Middle frontal gyrus (tissue), 1 donor: ENCODE measurements at regions not wholly inside any gene's neighbourhood (a gene's known extent, or its start where the extent isn't known, plus 50 kb on each side); places are given as distances from the start of the nearest gene placed in this dataset.
A peak's percentile ranks its signal among the peaks of the same experiment; 100 is the strongest.

Source experiments
- DNase-seq: peaks from one replicate; pipeline ENCODE4 v3.0.0-alpha.2; 2015; ENCODE audit warnings: low spot score; ENCODE audit errors: extremely low spot score

- DNase-seq, result no peak
Measured at GRCh38 chr6:14187406-14187805, 69.8 kb downstream of the CD83 start.

GRCh38 chr6:14189074-14189473, 71.5 kb downstream of the CD83 start:
- DNase-seq, result no peak

- DNase-seq, result no peak
Measured at GRCh38 chr6:14190191-14190928, 72.8 kb downstream of the CD83 start.

GRCh38 chr6:14190929-14191224, 73.3 kb downstream of the CD83 start:
- no peak for DNase-seq

GRCh38 chr6:14191761-14192160, 74.2 kb downstream of the CD83 start:
- no peak for DNase-seq

GRCh38 chr6:14192216-14192788, 74.7 kb downstream of the CD83 start:
- DNase-seq, result no peak

- DNase-seq, result no peak
Measured at GRCh38 chr6:14193524-14193923, 76.0 kb downstream of the CD83 start.

GRCh38 chr6:14194483-14194882, 76.9 kb downstream of the CD83 start:
- DNase-seq, result no peak

- no peak for DNase-seq
Measured at GRCh38 chr6:14194976-14195375, 77.4 kb downstream of the CD83 start.

GRCh38 chr6:14196026-14196425, 78.5 kb downstream of the CD83 start:
- no peak for DNase-seq

- no peak for DNase-seq
Measured at GRCh38 chr6:14197118-14197517, 79.5 kb downstream of the CD83 start.

GRCh38 chr6:14200047-14200446, 82.5 kb downstream of the CD83 start:
- DNase-seq, result no peak

GRCh38 chr6:14202947-14203346, 85.4 kb downstream of the CD83 start:
- DNase-seq, result no peak

GRCh38 chr6:14206391-14206790, 88.8 kb downstream of the CD83 start:
- DNase-seq, result no peak

GRCh38 chr6:14207448-14207847, 89.9 kb downstream of the CD83 start:
- DNase-seq, result no peak

GRCh38 chr6:14209000-14209399, 91.4 kb downstream of the CD83 start:
- no peak for DNase-seq

- DNase-seq, result no peak
Measured at GRCh38 chr6:14210077-14210476, 92.5 kb downstream of the CD83 start.

GRCh38 chr6:14210663-14211561, 93.3 kb downstream of the CD83 start:
- peak; percentile 89 for DNase-seq

GRCh38 chr6:14211562-14211942, 94.0 kb downstream of the CD83 start:
- DNase-seq, result no peak

- no peak for DNase-seq
Measured at GRCh38 chr6:14212020-14212419, 94.4 kb downstream of the CD83 start.

- no peak for DNase-seq
Measured at GRCh38 chr6:14212632-14213031, 95.1 kb downstream of the CD83 start.

- no peak for DNase-seq
Measured at GRCh38 chr6:14216946-14217684, 99.5 kb downstream of the CD83 start.
